Stomach (tissue), 8 donors: ENCODE measurements at regions not wholly inside any gene's neighbourhood (a gene's known extent, or its start where the extent isn't known, plus 50 kb on each side); places are given as distances from the start of the nearest gene placed in this dataset.

Experiments
- DNase-seq, 2 donors: peaks; one replicate each; pipeline versions ENCODE4 v3.0.0 to v3.0.0-alpha.2; 2013 to 2019
- H3K27ac ChIP-seq, 5 donors: fragments of 200-600 bp in 4 of 5; sonication (generic) in 4 of 5; one replicate each; pipeline ENCODE4 v1.5.1; 2013 to 2019; ENCODE audit warnings: mild to moderate bottlenecking in 1 of 5, moderate library complexity in 1 of 5
- H3K27me3 ChIP-seq, 3 donors: fragments of 200-600 bp; sonication (generic); one replicate each; pipeline ENCODE4 v1.5.1; 2017 to 2019; ENCODE audit warnings: mixed run types in 1 of 3
- H3K36me3 ChIP-seq, 4 donors: fragments of 200-600 bp; sonication (generic); 1 replicate in 3 of 4; 2 replicates in 1 of 4; pipeline ENCODE4 v1.5.1; 2016 to 2019
- H3K4me1 ChIP-seq, 4 donors: fragments of 200-600 bp; sonication (generic); one replicate each; pipeline ENCODE4 v1.5.1; 2016 to 2019
- H3K4me3 ChIP-seq, 4 donors: fragments of 200-600 bp; sonication (generic) in 3 of 4; one replicate each; pipeline ENCODE4 v1.5.1; 2016 to 2019; ENCODE audit warnings: mild to moderate bottlenecking in 1 of 4
- H3K9me3 ChIP-seq, 4 donors: fragments of 200-600 bp; sonication (generic); one replicate each; pipeline ENCODE4 v1.5.1; 2016 to 2019
- CTCF ChIP-seq, 7 experiments: fragments of 450-650 bp in 4 of 7; fragments of 200-600 bp in 3 of 7; sonication (generic) in 3 of 7; IDR thresholded peaks; one replicate each; pipeline ENCODE4 v1.5.1; 2016 to 2019; ENCODE audit warnings: antibody characterized with exemption in 7 of 7, control low read depth in 2 of 7, mild to moderate bottlenecking in 1 of 7
- EP300 ChIP-seq: sonication (generic); formaldehyde crosslinking; IDR thresholded peaks from one replicate; pipeline ENCODE4 v1.6.1; 2017; ENCODE audit warnings: antibody characterized with exemption
- POLR2A ChIP-seq, 4 donors: fragments of 450-650 bp; IDR thresholded peaks; one replicate each; pipeline ENCODE4 v1.6.1; 2016; ENCODE audit warnings: antibody characterized with exemption in 4 of 4, control low read depth in 2 of 4, mild to moderate bottlenecking in 1 of 4, moderate library complexity in 1 of 4
- POLR2AphosphoS5 ChIP-seq, 3 donors: sonication (generic); formaldehyde crosslinking; IDR thresholded peaks; one replicate each; pipeline ENCODE4 v1.6.1; 2016; ENCODE audit warnings: antibody characterized with exemption in 3 of 3
- WGBS, 5 donors: extraction: QIAGEN DNeasy Blood & Tissue Kit in 3 of 5; methylation state at CpG; one replicate each; pipeline versions ENCODE4 v1.1.5 to v1.1.7; 2013 to 2018; 5-methylcytosine and 5-hydroxymethylcytosine counted together
- intact Hi-C: fragments of 100-400 bp; cut with DNase I; formaldehyde crosslinking; loops from one replicate; pipeline ENCODE4 v1.15.1; 2023; ENCODE audit warnings: low total_unique reads
- donor health status: healthy with polysubstance abuse.
- donor health status: Bipolar disorder and iron deficiency.
- donor health status: healthy.

DNA sequence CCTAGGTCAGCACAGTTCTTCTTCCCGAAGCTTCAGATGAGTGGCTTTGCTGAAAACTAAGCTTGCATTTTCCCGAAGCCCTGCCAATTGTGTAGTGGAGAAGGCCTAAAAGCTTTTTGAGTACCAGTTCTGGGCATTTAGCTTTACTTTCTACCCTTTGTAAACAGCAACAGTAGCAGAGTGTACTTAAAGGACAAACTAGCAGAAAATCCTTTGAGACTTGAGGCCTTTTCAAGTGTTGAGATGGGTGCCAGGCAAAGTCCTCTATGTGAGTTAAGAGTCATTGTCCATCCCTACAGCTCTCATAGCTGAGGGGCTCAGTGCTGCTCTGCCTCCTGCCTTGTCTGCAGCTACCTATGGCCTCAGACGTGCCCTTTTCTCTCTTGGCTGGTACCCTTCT lies 368.2 kb downstream of the CCSER2 start:
- WGBS, 5 donors, result 70 to 90% (median 81%) methylated on average over 3 of the region's 3 CpGs
- Histone ChIP-seq H3K4me1 (no peaks in the 10 kb centered on the region), H3K36me3 (no peaks in the 10 kb centered on the region), H3K4me3 (no peak overlapping the region), H3K27me3 (no peaks in the 10 kb centered on the region), H3K9me3 (peaks cover 0 to 13% (median 7%) of the 10 kb centered on the region in 4 donors), H3K27ac (no peak overlapping the region)
- no peak for TF ChIP-seq CTCF (IDR thresholded peaks at IDR 0.05)
- no peak for TF ChIP-seq POLR2A (IDR thresholded peaks at IDR 0.05)
- no peak for TF ChIP-seq POLR2AphosphoS5 (IDR thresholded peaks at IDR 0.05)
- TF ChIP-seq EP300, result no peak
- intact Hi-C loops, result no loop called here
- DNase-seq, result no peak

DNA sequence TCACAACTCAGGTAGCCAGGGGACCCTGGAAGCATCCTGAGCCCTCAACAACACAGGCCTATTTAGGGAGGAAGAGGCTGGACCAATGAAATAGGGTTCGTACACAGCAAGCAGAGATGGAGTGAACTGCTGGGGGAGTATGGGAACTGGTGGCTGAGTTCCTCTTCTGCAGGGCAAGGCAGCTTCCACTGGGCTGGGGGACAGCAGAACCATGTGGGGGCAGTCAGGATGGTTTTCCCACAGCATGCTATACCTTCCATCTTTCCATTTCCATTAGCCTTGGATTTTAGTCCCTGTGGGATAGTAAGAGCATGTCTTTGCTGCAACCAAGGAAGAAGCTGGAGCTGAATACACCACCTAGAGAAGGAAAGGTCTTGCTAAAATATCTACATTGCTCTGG lies 370.6 kb downstream of the CCSER2 start:
- TF ChIP-seq POLR2AphosphoS5 (IDR thresholded peaks at IDR 0.05), result no peak
- TF ChIP-seq EP300, result no peak
- no peak for TF ChIP-seq POLR2A (IDR thresholded peaks at IDR 0.05)
- TF ChIP-seq CTCF (IDR thresholded peaks at IDR 0.05), result no peak
- no peak overlapping the region for H3K4me3 ChIP-seq
- H3K27ac ChIP-seq, result no peak overlapping the region
- no peaks in the 10 kb centered on the region for H3K27me3 ChIP-seq
- intact Hi-C loops, result no loop called here
- 62 to 81% (median 73%) methylated on average over 1 of the region's 1 CpG for WGBS, 5 donors
- no peaks in the 10 kb centered on the region for H3K4me1 ChIP-seq
- H3K36me3 ChIP-seq, result no peaks in the 10 kb centered on the region
- DNase-seq, result no peak
- no peaks in the 10 kb centered on the region for H3K9me3 ChIP-seq

- no peak for TF ChIP-seq CTCF (IDR thresholded peaks at IDR 0.05)
- no peak for TF ChIP-seq POLR2AphosphoS5 (IDR thresholded peaks at IDR 0.05)
- no peak for TF ChIP-seq EP300
- no peak for TF ChIP-seq POLR2A (IDR thresholded peaks at IDR 0.05)
- intact Hi-C loops, result no loop called here
- Histone ChIP-seq H3K9me3 (no peaks in the 10 kb centered on the region), H3K27me3 (no peaks in the 10 kb centered on the region), H3K4me3 (no peak overlapping the region), H3K27ac (no peak overlapping the region), H3K4me1 (no peaks in the 10 kb centered on the region), H3K36me3 (no peaks in the 10 kb centered on the region)
- no peak for DNase-seq
- WGBS, 5 donors, result 45 to 70% (median 62%) methylated on average over 4 of the region's 4 CpGs
These were observed 372.4 kb downstream of the CCSER2 start for GRCh38 chr10:84700668-84701369.

GRCh38 chr10:84701370-84701720 lies 373.0 kb downstream of the CCSER2 start:
- Histone ChIP-seq H3K27ac (no peak overlapping the region), H3K9me3 (no peaks in the 10 kb centered on the region), H3K36me3 (no peaks in the 10 kb centered on the region), H3K4me3 (no peak overlapping the region), H3K4me1 (no peaks in the 10 kb centered on the region), H3K27me3 (no peaks in the 10 kb centered on the region)
- 83 to 89% (median 88%) methylated on average over 3 of the region's 3 CpGs; no CpG with 5 or more reads in 1 of the 5 donors for WGBS, 5 donors
- DNase-seq, result no peak
- intact Hi-C loops, result no loop called here
- TF ChIP-seq CTCF (IDR thresholded peaks at IDR 0.05), result no peak
- no peak for TF ChIP-seq POLR2AphosphoS5 (IDR thresholded peaks at IDR 0.05)
- TF ChIP-seq POLR2A (IDR thresholded peaks at IDR 0.05), result no peak
- TF ChIP-seq EP300, result no peak
